GM18867 (cell line): ENCODE measurements at regions not wholly inside any gene's neighbourhood (a gene's known extent, or its start where the extent isn't known, plus 50 kb on each side); places are given as distances from the start of the nearest gene placed in this dataset.
"Not testable (repeated sequence)": the region's sequence is repeated elsewhere in the genome, so short reads cannot be mapped to it uniquely, and the experiment has no call there.

ENCODE experiments used
- ATAC-seq: cut with Tn5 transposase; IDR thresholded peaks from one replicate; pipeline ENCODE4 v1.9.1; 2021; ENCODE audit warnings: mild to moderate bottlenecking, moderate library complexity; ENCODE audit not compliant: unreplicated experiment

GRCh38 chr13:81275666-81276258 is 934.8 kb upstream of the SPRY2 start:
- no peak for ATAC-seq

- no peak for ATAC-seq
Observed at GRCh38 chr13:81247711-81248110, 906.8 kb upstream of the SPRY2 start.

GRCh38 chr13:81246556-81246955 is 905.6 kb upstream of the SPRY2 start:
- no peak for ATAC-seq

- ATAC-seq: no peak
Observed at GRCh38 chr13:81244011-81244410, 903.1 kb upstream of the SPRY2 start.

GRCh38 chr13:81230386-81230785 is 889.5 kb upstream of the SPRY2 start:
- ATAC-seq: no peak

GRCh38 chr13:81226830-81227229 is 885.9 kb upstream of the SPRY2 start:
- ATAC-seq: not testable (repeated sequence)

GRCh38 chr13:81224209-81224833 is 883.4 kb upstream of the SPRY2 start:
- no peak for ATAC-seq

GRCh38 chr13:81223778-81224177 is 882.9 kb upstream of the SPRY2 start:
- ATAC-seq: no peak

- no peak for ATAC-seq
Observed at GRCh38 chr13:81211713-81212112, 870.8 kb upstream of the SPRY2 start.

- ATAC-seq: no peak
Observed at GRCh38 chr13:81207636-81208035, 866.7 kb upstream of the SPRY2 start.

GRCh38 chr13:81207231-81207630 is 866.3 kb upstream of the SPRY2 start:
- no peak for ATAC-seq

- ATAC-seq: no peak
Observed at GRCh38 chr13:81203783-81204182, 862.9 kb upstream of the SPRY2 start.

GRCh38 chr13:81199956-81200355 is 859.0 kb upstream of the SPRY2 start:
- no peak for ATAC-seq

- ATAC-seq: no peak
Observed at GRCh38 chr13:81197966-81198365, 857.0 kb upstream of the SPRY2 start.

GRCh38 chr13:81197483-81197882 is 856.6 kb upstream of the SPRY2 start:
- no peak for ATAC-seq

- ATAC-seq: no peak
Observed at GRCh38 chr13:81194362-81194761, 853.4 kb upstream of the SPRY2 start.

- ATAC-seq: no peak
Observed at GRCh38 chr13:81184556-81185265, 843.8 kb upstream of the SPRY2 start.

- no peak for ATAC-seq
Observed at GRCh38 chr13:81172603-81173002, 831.7 kb upstream of the SPRY2 start.

- peak; percentile 61 for ATAC-seq
Observed at GRCh38 chr13:81171065-81171647, 830.2 kb upstream of the SPRY2 start.

GRCh38 chr13:81163823-81164222 is 822.9 kb upstream of the SPRY2 start:
- not testable (repeated sequence) for ATAC-seq

GRCh38 chr13:81153478-81153877 is 812.6 kb upstream of the SPRY2 start:
- no peak for ATAC-seq

GRCh38 chr13:81148822-81149221 is 807.9 kb upstream of the SPRY2 start:
- ATAC-seq: no peak
